SK-N-SH (cell line): ENCODE measurements at regions not wholly inside any gene's neighbourhood (a gene's known extent, or its start where the extent isn't known, plus 50 kb on each side); places are given as distances from the start of the nearest gene placed in this dataset.

Experiments
- CTCF ChIA-PET: fragments of 300-600, 350-600 bp; formaldehyde crosslinking; extraction: SDS; loops from one replicate; lab custom pipeline; 2021; lab: Yijun Ruan, JAX
- POLR2A ChIA-PET: fragments of 350-600 bp; sonication (Branson Sonifier 250); formaldehyde crosslinking; extraction: SDS; loops from one replicate; lab custom pipeline; 2020; ENCODE audit warnings: antibody characterized with exemption, inconsistent platforms; lab: Yijun Ruan, JAX
- DNase-seq: peaks from one replicate; pipeline ENCODE4 v3.0.0; 2012
- H2AFZ ChIP-seq: fragments of 200-600 bp; sonication (generic); 2 replicates; pipeline ENCODE4 v1.8.1; 2016; ENCODE audit warnings: antibody characterized with exemption, mild to moderate bottlenecking, low read depth
- H3F3A ChIP-seq: fragments of 200-600 bp; sonication (generic); replicated peaks from 2 replicates; pipeline ENCODE3; 2016; ENCODE audit warnings: antibody characterized with exemption, mild to moderate bottlenecking; ENCODE audit not compliant: insufficient read depth
- H3K27ac ChIP-seq, 2 experiments: fragments of 200-500 bp in 1 of 2; fragments of 200-600 bp in 1 of 2; sonication (Bioruptor generic) in 1 of 2; sonication (generic), shearing (Covaris generic) in 1 of 2; 2 replicates each; pipeline versions ENCODE4 v1.5.1 to v1.6.1; 2014 to 2016; ENCODE audit warnings: low read depth in 2 of 2, inconsistent platforms in 1 of 2, low read length in 1 of 2, mild to moderate bottlenecking in 1 of 2, mixed read lengths in 1 of 2
- H3K27me3 ChIP-seq: fragments of 200-600 bp; sonication (generic), shearing (Covaris generic); 2 replicates; pipeline ENCODE4 v1.6.1; 2016; ENCODE audit warnings: mixed run types; ENCODE audit not compliant: insufficient read depth
- H3K36me3 ChIP-seq, 2 experiments: fragments of 200-500 bp in 1 of 2; fragments of 200-600 bp in 1 of 2; sonication (Bioruptor generic) in 1 of 2; sonication (generic) in 1 of 2; replicated peaks in 1 of 2; 2 replicates each; pipeline versions ENCODE3 to v1.5.1; 2014 to 2016; ENCODE audit warnings: low read length in 1 of 2, mild to moderate bottlenecking in 1 of 2; ENCODE audit not compliant: insufficient read depth in 2 of 2, control insufficient read depth in 1 of 2
- H3K4me1 ChIP-seq, 2 experiments: fragments of 200-500 bp in 1 of 2; fragments of 200-600 bp in 1 of 2; sonication (Bioruptor generic) in 1 of 2; sonication (generic), shearing (Covaris generic) in 1 of 2; 2 replicates each; pipeline versions ENCODE4 v1.5.1 to v1.6.1; 2014 to 2016; ENCODE audit warnings: low read depth in 1 of 2, low read length in 1 of 2, mixed run types in 1 of 2; ENCODE audit not compliant: insufficient read depth in 2 of 2, control insufficient read depth in 1 of 2
- H3K4me2 ChIP-seq: fragments of 200-600 bp; sonication (generic), shearing (Covaris generic); 2 replicates; pipeline ENCODE4 v1.6.1; 2017; ENCODE audit warnings: mixed run types
- H3K4me3 ChIP-seq, 2 experiments: fragments of 200-500 bp in 1 of 2; fragments of 200-600 bp in 1 of 2; sonication (Bioruptor generic) in 1 of 2; sonication (generic), shearing (Covaris generic) in 1 of 2; 2 replicates each; pipeline versions ENCODE4 v1.5.1 to v1.8.1; 2014 to 2016; ENCODE audit warnings: low read depth in 2 of 2, inconsistent platforms in 1 of 2, low read length in 1 of 2, mild to moderate bottlenecking in 1 of 2, mixed read lengths in 1 of 2, moderate library complexity in 1 of 2
- H3K79me2 ChIP-seq: fragments of 200-600 bp; sonication (generic); 2 replicates; pipeline ENCODE4 v1.8.1; 2017; ENCODE audit warnings: mild to moderate bottlenecking; ENCODE audit not compliant: insufficient read depth
- H3K9ac ChIP-seq: fragments of 200-600 bp; sonication (generic); 2 replicates; pipeline ENCODE4 v1.6.1; 2017; ENCODE audit warnings: mixed run types
- H3K9me2 ChIP-seq: fragments of 200-600 bp; sonication (generic); 2 replicates; pipeline ENCODE4 v1.6.1; 2017; ENCODE audit warnings: mixed run types
- H3K9me3 ChIP-seq: fragments of 200-600 bp; sonication (generic); 2 replicates; pipeline ENCODE4 v1.6.1; 2017; ENCODE audit warnings: mixed run types, mild to moderate bottlenecking, moderate library complexity
- H4K20me1 ChIP-seq: fragments of 200-600 bp; sonication (generic); 2 replicates; pipeline ENCODE4 v1.6.1; 2017; ENCODE audit warnings: mild to moderate bottlenecking, mixed run types; ENCODE audit not compliant: insufficient read depth
- ELF1 ChIP-seq: IDR thresholded peaks from 2 replicates; pipeline ENCODE4 v1.4.0; 2012
- EP300 ChIP-seq, 2 experiments: IDR thresholded peaks; 2 replicates each; pipeline versions ENCODE4 v1.4.0 to v1.6.1; 2012; ENCODE audit warnings: borderline replicate concordance in 1 of 2, low read depth in 1 of 2, low read length in 1 of 2
- FOXJ3 ChIP-seq: sonication (generic); formaldehyde crosslinking; IDR thresholded peaks from 2 replicates; pipeline ENCODE4 v1.5.1; 2020; ENCODE audit warnings: mild to moderate bottlenecking, missing genetic modification reagents
- GABPA ChIP-seq: IDR thresholded peaks from 2 replicates; pipeline ENCODE4 v1.4.0; 2012; ENCODE audit warnings: low read depth, mild to moderate bottlenecking
- GATA2 ChIP-seq: sonication (generic); formaldehyde crosslinking; IDR thresholded peaks from 2 replicates; pipeline ENCODE4 v1.5.0; 2020; ENCODE audit warnings: mild to moderate bottlenecking, missing genetic modification reagents
- MXI1 ChIP-seq: IDR thresholded peaks from 2 replicates; pipeline ENCODE4 v1.6.1; 2012; ENCODE audit warnings: mild to moderate bottlenecking, low read depth, low read length, improper control_type of control experiment
- NRF1 ChIP-seq: IDR thresholded peaks from 2 replicates; pipeline ENCODE4 v1.6.1; 2012; ENCODE audit warnings: low read depth, mild to moderate bottlenecking, low read length
- RAD21 ChIP-seq: IDR thresholded peaks from 2 replicates; pipeline ENCODE4 v1.6.1; 2012; ENCODE audit warnings: mild to moderate bottlenecking, low read length
- WGBS: methylation state at CpG from one replicate; pipeline ENCODE4 v1.1.6; 2017; ENCODE audit warnings: low lambda C conversion rate; 5-methylcytosine and 5-hydroxymethylcytosine counted together
- TF ChIP-seq, protein P1 (sequence below): IDR thresholded peaks from 2 replicates; pipeline ENCODE4; 2012
- TF ChIP-seq, protein P2 (sequence below): IDR thresholded peaks from 2 replicates; pipeline ENCODE4 v1.6.1; 2012; ENCODE audit warnings: mild to moderate bottlenecking, low read depth, low read length, moderate library complexity
- TF ChIP-seq, protein P3 (sequence below): IDR thresholded peaks from 2 replicates; pipeline ENCODE4 v1.4.0; 2012; ENCODE audit warnings: low read depth, borderline replicate concordance
- TF ChIP-seq, protein P4 (sequence below): fragments of 150-350 bp; IDR thresholded peaks from 2 replicates; pipeline ENCODE4 v1.6.1; 2016; ENCODE audit warnings: mild to moderate bottlenecking, low read depth, low read length

DNA sequence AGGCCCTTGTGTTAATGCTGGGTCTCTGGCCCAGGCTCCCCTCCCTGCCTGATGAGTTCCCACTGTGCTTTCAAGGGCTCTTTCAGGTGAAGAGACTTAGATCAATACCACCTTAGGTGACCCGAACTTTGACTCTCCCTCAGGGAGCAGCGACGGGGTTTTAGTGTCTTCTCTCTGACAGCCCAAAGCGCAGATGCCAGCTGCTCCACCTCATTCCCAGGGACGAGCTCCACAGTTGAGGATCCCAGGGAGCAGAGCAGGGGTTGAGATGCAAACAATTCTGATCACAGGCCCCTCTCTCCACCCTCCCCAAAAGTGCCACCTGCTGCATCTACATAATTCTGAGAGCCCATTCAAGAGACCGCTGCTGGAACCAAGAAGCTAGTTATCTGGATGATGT, 265.1 kb downstream of the TJP1 start (continued):
- TF ChIP-seq, protein P1, sequence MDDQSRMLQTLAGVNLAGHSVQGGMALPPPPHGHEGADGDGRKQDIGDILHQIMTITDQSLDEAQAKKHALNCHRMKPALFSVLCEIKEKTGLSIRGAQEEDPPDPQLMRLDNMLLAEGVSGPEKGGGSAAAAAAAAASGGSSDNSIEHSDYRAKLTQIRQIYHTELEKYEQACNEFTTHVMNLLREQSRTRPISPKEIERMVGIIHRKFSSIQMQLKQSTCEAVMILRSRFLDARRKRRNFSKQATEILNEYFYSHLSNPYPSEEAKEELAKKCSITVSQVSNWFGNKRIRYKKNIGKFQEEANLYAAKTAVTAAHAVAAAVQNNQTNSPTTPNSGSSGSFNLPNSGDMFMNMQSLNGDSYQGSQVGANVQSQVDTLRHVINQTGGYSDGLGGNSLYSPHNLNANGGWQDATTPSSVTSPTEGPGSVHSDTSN = no peak
- TF ChIP-seq GABPA (no peak), RAD21 (no peak), NRF1 (no peak)
- TF ChIP-seq, protein P2, sequence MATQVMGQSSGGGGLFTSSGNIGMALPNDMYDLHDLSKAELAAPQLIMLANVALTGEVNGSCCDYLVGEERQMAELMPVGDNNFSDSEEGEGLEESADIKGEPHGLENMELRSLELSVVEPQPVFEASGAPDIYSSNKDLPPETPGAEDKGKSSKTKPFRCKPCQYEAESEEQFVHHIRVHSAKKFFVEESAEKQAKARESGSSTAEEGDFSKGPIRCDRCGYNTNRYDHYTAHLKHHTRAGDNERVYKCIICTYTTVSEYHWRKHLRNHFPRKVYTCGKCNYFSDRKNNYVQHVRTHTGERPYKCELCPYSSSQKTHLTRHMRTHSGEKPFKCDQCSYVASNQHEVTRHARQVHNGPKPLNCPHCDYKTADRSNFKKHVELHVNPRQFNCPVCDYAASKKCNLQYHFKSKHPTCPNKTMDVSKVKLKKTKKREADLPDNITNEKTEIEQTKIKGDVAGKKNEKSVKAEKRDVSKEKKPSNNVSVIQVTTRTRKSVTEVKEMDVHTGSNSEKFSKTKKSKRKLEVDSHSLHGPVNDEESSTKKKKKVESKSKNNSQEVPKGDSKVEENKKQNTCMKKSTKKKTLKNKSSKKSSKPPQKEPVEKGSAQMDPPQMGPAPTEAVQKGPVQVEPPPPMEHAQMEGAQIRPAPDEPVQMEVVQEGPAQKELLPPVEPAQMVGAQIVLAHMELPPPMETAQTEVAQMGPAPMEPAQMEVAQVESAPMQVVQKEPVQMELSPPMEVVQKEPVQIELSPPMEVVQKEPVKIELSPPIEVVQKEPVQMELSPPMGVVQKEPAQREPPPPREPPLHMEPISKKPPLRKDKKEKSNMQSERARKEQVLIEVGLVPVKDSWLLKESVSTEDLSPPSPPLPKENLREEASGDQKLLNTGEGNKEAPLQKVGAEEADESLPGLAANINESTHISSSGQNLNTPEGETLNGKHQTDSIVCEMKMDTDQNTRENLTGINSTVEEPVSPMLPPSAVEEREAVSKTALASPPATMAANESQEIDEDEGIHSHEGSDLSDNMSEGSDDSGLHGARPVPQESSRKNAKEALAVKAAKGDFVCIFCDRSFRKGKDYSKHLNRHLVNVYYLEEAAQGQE = no peak

DNA sequence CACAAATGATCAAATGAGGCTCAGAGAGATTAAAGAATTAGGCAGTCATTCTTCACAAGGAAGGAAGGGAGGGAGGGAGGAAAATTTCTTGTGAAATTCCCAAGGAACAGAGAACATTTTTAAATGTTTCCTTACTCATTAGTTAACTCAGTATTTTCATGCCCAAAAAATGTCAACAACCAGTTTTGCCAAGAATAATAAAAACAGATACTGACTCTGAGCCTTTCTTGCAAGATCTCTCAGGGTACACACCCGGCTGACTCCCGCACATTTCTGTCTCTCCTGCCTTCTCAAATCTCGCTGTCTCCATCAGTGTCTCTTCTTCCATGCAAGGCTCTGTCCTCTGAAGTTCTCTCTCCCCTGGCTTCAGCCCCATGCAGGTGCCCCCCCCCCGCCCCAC, 265.9 kb downstream of the TJP1 start:
- WGBS = 36% methylated on average over 4 of the region's 4 CpGs
- H3K79me2 ChIP-seq = no peaks in the 10 kb centered on the region
- no peak for TF ChIP-seq MXI1
- TF ChIP-seq EP300 (IDR thresholded peaks at IDR 0.05; ENCODE audit: borderline replicate concordance in 1 of 2, low read depth in 1 of 2, low read length in 1 of 2) = no peak
- TF ChIP-seq FOXJ3 (CRISPR knock-in tag) = no peak
- TF ChIP-seq, protein P3, sequence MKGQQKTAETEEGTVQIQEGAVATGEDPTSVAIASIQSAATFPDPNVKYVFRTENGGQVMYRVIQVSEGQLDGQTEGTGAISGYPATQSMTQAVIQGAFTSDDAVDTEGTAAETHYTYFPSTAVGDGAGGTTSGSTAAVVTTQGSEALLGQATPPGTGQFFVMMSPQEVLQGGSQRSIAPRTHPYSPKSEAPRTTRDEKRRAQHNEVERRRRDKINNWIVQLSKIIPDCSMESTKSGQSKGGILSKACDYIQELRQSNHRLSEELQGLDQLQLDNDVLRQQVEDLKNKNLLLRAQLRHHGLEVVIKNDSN = no peak
- TF ChIP-seq, protein P4, sequence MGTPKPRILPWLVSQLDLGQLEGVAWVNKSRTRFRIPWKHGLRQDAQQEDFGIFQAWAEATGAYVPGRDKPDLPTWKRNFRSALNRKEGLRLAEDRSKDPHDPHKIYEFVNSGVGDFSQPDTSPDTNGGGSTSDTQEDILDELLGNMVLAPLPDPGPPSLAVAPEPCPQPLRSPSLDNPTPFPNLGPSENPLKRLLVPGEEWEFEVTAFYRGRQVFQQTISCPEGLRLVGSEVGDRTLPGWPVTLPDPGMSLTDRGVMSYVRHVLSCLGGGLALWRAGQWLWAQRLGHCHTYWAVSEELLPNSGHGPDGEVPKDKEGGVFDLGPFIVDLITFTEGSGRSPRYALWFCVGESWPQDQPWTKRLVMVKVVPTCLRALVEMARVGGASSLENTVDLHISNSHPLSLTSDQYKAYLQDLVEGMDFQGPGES = no peak
- no peak for TF ChIP-seq ELF1
- TF ChIP-seq GATA2 (CRISPR knock-in tag) = no peak
- TF ChIP-seq, all 33 proteins: peak for 0
- Histone ChIP-seq H3K4me2 (no peak overlapping the region), H3K4me1 (no peaks in the 10 kb centered on the region), H3K4me3 (no peak overlapping the region), H3K27me3 (no peaks in the 10 kb centered on the region; the same call in 1 of the 2 replicates), H3K9me3 (no peaks in the 10 kb centered on the region), H3K27ac (no peak overlapping the region), H3K9me2 (no peaks in the 10 kb centered on the region), H3K36me3 (no peaks in the 10 kb centered on the region), H3K9ac (no peak overlapping the region), H4K20me1 (no peaks in the 10 kb centered on the region), H3F3A (no peaks in the 10 kb centered on the region), H2AFZ (no peak overlapping the region)
- DNase-seq = no peak
- CTCF ChIA-PET = interaction anchor here (1.6 kb wide), 1 partner anchor 11 kb away, joined by 4 read pairs; no protein-coding TSS in a partner anchor
- POLR2A ChIA-PET = no interaction called here
